Smooth muscle cell (in vitro differentiated cells): ENCODE measurements at regions not wholly inside any gene's neighbourhood (a gene's known extent, or its start where the extent isn't known, plus 50 kb on each side); places are given as distances from the start of the nearest gene placed in this dataset.

Source experiments
- DNase-seq: peaks from one replicate; lab custom pipeline; 2025; ENCODE audit not compliant: unreplicated experiment; lab: John Stamatoyannopoulos, UW
- H2AFZ ChIP-seq: fragments of 200-600 bp; sonication (generic); 2 replicates; pipeline ENCODE4 v1.6.0; 2016; ENCODE audit warnings: antibody characterized with exemption, low read depth, mild to moderate bottlenecking
- H3F3A ChIP-seq: fragments of 200-600 bp; sonication (generic); 2 replicates; pipeline ENCODE4 v1.6.0; 2017; ENCODE audit warnings: antibody characterized with exemption, low read depth
- H3K27ac ChIP-seq: fragments of 200-600 bp; sonication (generic); 2 replicates; pipeline ENCODE4 v1.5.1; 2016; ENCODE audit warnings: low read depth, mild to moderate bottlenecking
- H3K27me3 ChIP-seq: fragments of 200-600 bp; sonication (generic); 2 replicates; pipeline ENCODE4 v1.6.1; 2016; ENCODE audit warnings: low read depth, mild to moderate bottlenecking
- H3K36me3 ChIP-seq: fragments of 200-600 bp; sonication (generic); 2 replicates; pipeline ENCODE4 v1.5.1; 2016; ENCODE audit warnings: low read depth
- H3K4me1 ChIP-seq: fragments of 200-600 bp; sonication (generic); 2 replicates; pipeline ENCODE4 v1.5.1; 2016; ENCODE audit warnings: low read depth
- H3K4me2 ChIP-seq: fragments of 200-600 bp; sonication (generic); 2 replicates; pipeline ENCODE4 v1.6.0; 2016; ENCODE audit warnings: mild to moderate bottlenecking
- H3K4me3 ChIP-seq: fragments of 200-600 bp; sonication (generic); 2 replicates; pipeline ENCODE4 v1.5.1; 2016; ENCODE audit warnings: mild to moderate bottlenecking
- H3K79me2 ChIP-seq: fragments of 200-600 bp; sonication (generic); 2 replicates; pipeline ENCODE4 v1.6.0; 2016; ENCODE audit warnings: low read depth, mild to moderate bottlenecking
- H3K9ac ChIP-seq: fragments of 200-600 bp; sonication (generic); 2 replicates; pipeline ENCODE4 v1.6.0; 2016; ENCODE audit warnings: low read depth
- H3K9me3 ChIP-seq: fragments of 200-600 bp; sonication (generic); replicated peaks from 2 replicates; pipeline ENCODE4 v1.5.1; 2016; ENCODE audit warnings: low read depth
- H4K20me1 ChIP-seq: fragments of 200-600 bp; sonication (generic); 2 replicates; pipeline ENCODE4 v1.6.0; 2016; ENCODE audit warnings: low read depth
- CTCF ChIP-seq: fragments of 200-600 bp; sonication (generic); IDR thresholded peaks from 2 replicates; pipeline ENCODE4 v1.5.1; 2017; ENCODE audit warnings: borderline replicate concordance, mild to moderate bottlenecking, antibody characterized with exemption; ENCODE audit not compliant: insufficient read depth, poor library complexity, severe bottlenecking
- WGBS: methylation state at CpG from one replicate; pipeline ENCODE4 v1.1.7; 2016; ENCODE audit warnings: low lambda C conversion rate; 5-methylcytosine and 5-hydroxymethylcytosine counted together

- Histone ChIP-seq H3K9me3 (no peaks in the 10 kb centered on the region), H3K27ac (no peak overlapping the region), H3K4me2 (no peak overlapping the region), H3K4me3 (no peak overlapping the region), H3K36me3 (no peaks in the 10 kb centered on the region), H4K20me1 (no peaks in the 10 kb centered on the region), H2AFZ (no peak overlapping the region), H3K4me1 (peaks cover 2% of the 10 kb centered on the region), H3K9ac (no peak overlapping the region), H3F3A (peaks cover 9% of the 10 kb centered on the region), H3K27me3 (no peaks in the 10 kb centered on the region), H3K79me2 (no peaks in the 10 kb centered on the region)
- WGBS = 70% methylated on average over 13 of the region's 13 CpGs
- DNase-seq = no peak
- no peak for TF ChIP-seq CTCF
These were observed 150.4 kb upstream of the IER5L start for GRCh38 chr9:129328355-129329042.

- DNase-seq = no peak
- H2AFZ ChIP-seq = no peak overlapping the region
- H3K36me3 ChIP-seq = no peaks in the 10 kb centered on the region
- H3K4me2 ChIP-seq = no peak overlapping the region
- no peak for TF ChIP-seq CTCF
- H3K9ac ChIP-seq = no peak overlapping the region
- peaks cover 7% of the 10 kb centered on the region for H3F3A ChIP-seq
- peaks cover 5% of the 10 kb centered on the region for H3K4me1 ChIP-seq
- no peaks in the 10 kb centered on the region for H3K27me3 ChIP-seq
- 89% methylated on average over 9 of the region's 9 CpGs for WGBS
- H3K4me3 ChIP-seq = no peak overlapping the region
- no peaks in the 10 kb centered on the region for H3K79me2 ChIP-seq
- no peaks in the 10 kb centered on the region for H3K9me3 ChIP-seq
- no peak overlapping the region for H3K27ac ChIP-seq
- H4K20me1 ChIP-seq = no peaks in the 10 kb centered on the region
These were observed 149.7 kb upstream of the IER5L start for GRCh38 chr9:129327552-129328328.

GRCh38 chr9:129326061-129327005 lies 148.3 kb upstream of the IER5L start:
- peaks cover 11% of the 10 kb centered on the region for H3F3A ChIP-seq
- no peak overlapping the region for H3K4me3 ChIP-seq
- no peaks in the 10 kb centered on the region for H4K20me1 ChIP-seq
- H3K9ac ChIP-seq = no peak overlapping the region
- TF ChIP-seq CTCF = no peak
- no peak overlapping the region for H3K4me2 ChIP-seq
- H3K36me3 ChIP-seq = no peaks in the 10 kb centered on the region
- no peaks in the 10 kb centered on the region for H3K79me2 ChIP-seq
- WGBS = 93% methylated on average over 13 of the region's 13 CpGs
- no peaks in the 10 kb centered on the region for H3K9me3 ChIP-seq
- peaks cover 5% of the 10 kb centered on the region for H3K4me1 ChIP-seq
- no peak overlapping the region for H3K27ac ChIP-seq
- H3K27me3 ChIP-seq = no peaks in the 10 kb centered on the region
- no peak for DNase-seq
- H2AFZ ChIP-seq = no peak overlapping the region
